NCI-H2107 treated with DMSO at 0.1 percent for 48 hours (cell line): ENCODE measurements at regions not wholly inside any gene's neighbourhood (a gene's known extent, or its start where the extent isn't known, plus 50 kb on each side); places are given as distances from the start of the nearest gene placed in this dataset.

Experiments used
- DNase-seq: peaks from one replicate; lab custom pipeline; 2025; ENCODE audit not compliant: unreplicated experiment; lab: John Stamatoyannopoulos, UW

DNA sequence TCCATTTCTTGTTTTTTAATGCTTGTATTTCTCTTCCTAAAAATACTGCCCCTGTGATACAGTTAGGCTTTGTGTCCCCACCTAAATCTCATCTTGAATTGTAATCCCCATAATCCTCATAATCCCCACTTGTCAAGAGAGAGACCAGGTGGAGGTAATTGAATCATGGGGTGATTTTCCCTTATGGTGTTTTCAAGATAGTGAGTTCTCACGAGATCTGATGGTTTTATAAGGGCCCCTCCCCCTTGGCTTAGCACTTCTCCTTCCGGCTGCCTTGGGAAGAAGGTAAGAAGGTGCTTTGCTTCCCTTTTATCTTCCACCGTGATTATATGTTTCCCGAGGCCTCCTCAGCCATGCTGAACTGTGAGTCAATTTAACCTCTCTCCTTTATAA lies 227.4 kb downstream of the MAN2A1 start:
- no peak for DNase-seq

DNA sequence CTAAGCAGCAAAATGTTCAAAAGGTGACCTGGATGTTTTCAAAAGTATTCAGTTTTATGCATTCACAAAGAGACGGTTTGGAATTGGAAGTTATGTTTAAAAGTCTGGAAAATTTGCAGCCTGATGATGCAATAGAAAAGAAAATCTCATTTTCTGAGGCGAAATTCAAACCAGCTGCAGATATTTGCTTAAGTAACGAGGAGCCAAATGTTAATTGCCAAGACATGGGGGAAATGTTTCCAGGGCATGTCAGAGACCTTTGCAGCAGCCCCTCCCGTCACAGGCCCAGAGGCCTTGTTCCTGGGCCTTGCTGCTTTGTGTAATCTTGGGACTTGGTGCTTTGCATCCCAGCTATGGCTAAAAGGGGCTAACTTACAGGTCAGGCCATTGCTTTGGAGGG lies 228.2 kb downstream of the MAN2A1 start:
- DNase-seq = no peak

DNA sequence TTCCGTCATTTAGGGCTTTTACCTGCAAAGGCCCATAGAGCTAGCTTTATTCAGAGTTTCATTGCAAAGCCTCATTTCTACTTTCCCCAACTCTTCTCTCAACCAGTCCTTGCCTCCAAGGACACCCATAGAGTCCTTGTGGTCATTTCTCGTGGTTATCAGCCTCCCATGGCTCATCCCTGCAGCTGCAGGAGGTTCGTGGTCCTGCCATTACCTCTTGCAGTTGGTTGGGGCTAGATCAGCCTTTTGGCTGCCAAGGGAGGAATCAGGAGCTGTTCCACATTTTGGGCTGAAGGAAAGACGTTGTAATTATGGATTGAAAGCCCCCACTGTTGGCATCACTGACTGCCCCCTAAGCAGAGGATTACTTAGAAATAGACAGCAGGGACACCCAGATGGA lies 231.0 kb downstream of the MAN2A1 start:
- no peak for DNase-seq

DNA sequence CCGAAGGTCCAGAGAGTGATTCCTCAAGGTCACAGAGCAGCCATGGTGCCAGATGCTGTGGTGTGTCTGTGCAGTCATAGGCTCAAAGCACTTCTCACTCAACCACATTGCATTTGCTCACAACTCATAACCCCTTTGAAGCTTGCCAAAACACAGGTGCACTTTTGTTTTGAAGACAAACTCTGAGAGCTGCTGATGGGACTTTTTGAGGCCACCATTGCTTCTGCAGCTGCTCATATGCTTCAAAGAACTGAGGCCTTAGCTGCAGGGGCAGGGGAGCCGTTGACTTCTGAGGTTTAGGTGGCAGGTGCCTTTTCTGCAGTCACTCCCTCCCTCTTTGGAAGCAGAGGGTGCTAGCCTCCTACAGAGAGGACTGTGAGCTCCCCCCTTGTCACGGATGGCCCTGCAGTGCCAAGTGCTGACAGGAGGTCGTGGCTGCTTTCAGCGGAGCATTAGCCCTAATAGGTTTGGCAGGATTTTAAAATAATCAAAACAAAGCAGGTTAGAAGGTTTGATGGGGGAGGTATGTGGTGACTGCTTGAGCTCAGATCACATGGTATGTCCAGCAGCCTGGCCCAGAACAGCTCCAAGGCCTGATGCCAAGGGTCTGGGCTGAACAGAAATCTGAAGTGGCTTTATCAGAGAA lies 232.1 kb downstream of the MAN2A1 start:
- peak; percentile 65 for DNase-seq

DNA sequence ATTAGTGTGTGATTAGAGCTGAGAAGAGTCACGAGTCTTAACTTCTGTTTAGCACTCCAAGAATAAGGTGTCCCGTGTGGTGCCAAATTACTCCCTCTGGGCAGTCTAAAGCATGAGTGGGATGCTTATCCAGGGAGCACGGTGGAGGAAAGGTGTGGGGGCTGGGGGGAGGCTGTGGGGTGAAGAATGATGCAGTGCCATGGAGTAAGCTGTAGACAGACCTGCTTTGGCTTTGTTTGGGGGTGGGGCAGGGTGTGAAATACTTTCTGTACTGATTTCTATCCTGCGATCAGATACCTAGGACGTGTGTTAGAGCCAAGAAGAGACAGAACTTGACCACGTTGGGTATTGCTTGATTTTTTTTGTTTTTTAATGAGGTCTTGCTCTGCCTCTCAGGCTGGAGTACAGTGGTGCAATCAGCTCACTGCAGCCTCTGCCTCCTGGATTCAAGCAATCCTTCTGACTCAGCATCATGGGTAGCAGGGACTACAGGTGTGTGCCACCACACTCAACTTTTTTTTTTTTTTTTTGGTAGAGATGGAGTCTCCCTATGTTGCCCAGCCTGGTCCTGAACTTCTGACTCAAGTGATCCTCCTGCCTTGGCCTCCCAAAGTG lies 232.8 kb downstream of the MAN2A1 start:
- DNase-seq = no peak

DNA sequence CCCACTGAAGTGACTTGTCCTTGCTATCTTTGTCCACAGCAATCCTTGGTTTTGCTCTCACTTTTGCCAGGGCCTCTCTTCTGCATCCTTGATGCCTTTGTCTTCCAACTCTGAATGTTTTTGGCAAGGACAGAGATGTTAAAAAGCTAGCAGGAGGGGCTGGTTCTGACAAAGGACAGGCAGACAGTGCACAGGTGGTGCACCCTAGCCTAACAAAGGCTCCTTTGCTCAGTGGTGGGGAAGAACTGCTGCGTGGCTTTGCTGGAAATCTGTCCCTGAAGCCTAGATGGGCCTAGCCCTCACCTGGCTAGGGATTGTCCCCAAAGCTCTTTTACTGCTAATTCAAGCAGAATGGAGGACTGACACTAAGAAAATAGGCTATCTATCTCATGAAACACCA lies 233.5 kb downstream of the MAN2A1 start:
- no peak for DNase-seq

DNA sequence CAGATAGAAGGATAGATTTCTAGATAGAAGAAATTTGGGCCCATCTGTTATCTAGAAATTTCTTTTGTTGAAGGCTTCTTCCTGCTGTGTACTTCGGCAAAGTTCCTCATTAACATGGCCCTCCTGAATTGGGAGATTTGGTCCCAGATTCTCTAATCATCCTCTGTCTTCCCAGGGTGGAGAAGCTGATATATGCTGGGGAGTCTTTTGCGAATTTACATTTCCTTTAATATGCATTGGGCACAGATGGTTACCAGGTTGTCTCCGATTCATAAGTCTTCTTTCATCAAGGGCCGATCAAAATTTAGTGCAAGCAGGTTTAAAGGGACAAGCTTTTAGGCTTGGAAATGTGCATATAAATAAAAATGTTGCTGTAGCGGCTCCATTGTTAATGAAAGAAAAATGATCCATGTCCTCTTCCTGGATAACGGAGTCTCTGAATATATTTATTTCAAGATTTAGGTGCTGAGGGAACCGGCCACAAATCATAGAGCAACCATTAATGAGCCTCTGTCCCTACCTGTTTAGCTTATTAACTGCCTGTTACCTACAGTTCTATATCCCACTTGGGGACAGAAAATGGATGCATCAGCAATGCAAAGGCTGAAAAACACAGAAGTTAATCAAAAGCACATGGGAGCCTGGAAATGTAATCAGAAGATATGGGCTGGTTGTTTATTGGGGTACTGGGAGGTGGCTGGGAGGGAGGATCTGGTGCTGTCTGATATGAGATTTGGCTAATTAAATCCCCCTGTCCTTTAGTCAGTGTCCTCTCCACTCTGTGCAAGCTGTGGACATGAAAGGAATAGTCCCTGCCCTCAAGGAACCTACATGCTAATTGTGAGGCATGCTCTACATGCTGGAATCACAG lies 234.7 kb downstream of the MAN2A1 start:
- no peak for DNase-seq

DNA sequence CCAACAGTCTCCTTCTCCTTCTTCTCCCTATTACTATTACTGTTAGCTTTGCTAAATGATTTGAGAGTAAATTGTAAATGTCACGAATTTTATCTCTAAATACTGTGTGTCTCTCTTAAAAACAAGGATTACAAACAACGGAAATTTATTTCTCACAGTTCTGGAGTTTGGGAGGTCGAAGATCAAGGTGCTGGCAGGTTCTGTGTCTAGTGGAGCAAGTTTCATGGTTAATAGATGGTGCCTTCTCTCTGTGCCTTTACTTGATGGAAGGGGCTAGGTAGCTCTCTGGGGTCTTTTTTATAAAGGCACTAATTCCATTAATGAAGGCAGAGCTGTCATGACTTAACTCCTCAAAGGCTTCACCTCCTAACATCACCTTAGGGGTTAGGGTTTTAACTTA lies 237.9 kb downstream of the MAN2A1 start:
- DNase-seq = no peak

DNA sequence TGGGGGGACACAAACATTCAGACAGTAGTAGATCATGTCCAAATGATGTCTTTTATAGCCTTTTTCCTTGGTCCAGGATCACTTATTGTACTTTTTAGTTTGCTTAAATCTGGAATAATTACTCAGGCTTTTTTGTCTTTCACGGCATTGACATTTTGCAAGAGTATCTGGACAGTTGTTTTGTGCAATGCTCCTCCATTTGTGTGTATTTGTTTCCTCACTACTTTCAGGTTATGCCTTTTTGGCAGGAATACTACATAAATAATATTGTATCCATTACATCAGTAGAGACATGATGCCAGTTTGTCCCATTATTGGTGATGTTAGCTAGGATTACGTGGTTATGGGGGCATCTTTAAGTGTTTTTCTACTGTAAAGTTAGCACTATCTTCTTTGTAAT lies 238.3 kb downstream of the MAN2A1 start:
- DNase-seq = no peak

DNA sequence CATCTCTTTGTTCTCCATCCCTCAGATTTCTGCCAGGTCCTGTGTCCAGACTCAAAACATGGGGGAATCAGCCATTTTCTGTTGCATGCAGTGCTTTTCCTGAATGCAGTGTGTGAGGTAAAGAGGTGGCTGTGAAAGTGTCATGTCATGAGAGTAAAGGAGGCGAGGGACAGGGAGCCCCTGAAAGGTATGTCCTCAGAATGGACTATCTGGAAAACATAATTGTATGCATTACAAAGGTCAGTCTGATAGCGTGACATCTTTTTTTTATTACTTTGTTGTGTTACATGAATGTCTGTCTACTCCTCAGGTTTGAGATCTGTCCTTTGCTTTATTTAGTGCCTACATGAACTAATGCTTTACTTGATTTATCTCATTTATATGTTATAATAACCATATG lies 239.1 kb downstream of the MAN2A1 start:
- no peak for DNase-seq

DNA sequence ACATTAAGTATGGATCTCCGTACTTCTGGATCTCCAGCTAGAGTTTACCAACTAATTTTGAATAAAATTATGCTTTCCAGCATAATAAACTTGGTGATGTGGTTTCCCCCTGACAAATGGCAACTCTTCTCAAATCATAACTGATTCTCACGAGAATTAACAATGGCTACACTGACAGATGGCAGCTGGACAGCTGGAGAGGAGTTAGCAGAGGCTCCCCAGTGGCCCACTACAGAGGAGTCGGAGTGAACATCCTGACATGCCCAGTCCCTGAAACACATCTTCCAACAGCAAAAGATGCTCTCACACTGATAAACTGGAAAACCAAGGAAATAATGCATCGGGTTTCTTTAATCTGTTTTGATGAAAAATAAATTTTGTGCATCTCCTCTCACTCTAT lies 239.6 kb downstream of the MAN2A1 start:
- no peak for DNase-seq

DNA sequence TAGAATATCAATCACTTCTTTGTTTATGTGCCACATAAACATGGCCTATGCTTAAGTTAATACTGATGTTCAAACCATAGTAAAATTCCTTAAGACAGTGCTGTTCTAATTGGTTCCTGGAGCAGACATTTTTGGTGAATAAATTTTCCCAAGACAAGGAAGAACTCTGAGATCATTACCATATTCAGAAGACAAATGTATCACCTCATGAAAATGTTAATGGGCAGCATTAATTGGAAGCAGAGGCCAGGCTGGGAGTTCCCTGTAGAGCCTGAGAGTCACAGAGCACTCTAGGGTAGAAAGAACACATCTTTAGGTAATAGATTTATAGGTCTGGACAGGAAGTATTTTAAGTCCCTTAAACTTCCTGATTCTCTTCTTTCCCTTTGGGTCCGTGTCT lies 240.2 kb downstream of the MAN2A1 start:
- DNase-seq = no peak

DNA sequence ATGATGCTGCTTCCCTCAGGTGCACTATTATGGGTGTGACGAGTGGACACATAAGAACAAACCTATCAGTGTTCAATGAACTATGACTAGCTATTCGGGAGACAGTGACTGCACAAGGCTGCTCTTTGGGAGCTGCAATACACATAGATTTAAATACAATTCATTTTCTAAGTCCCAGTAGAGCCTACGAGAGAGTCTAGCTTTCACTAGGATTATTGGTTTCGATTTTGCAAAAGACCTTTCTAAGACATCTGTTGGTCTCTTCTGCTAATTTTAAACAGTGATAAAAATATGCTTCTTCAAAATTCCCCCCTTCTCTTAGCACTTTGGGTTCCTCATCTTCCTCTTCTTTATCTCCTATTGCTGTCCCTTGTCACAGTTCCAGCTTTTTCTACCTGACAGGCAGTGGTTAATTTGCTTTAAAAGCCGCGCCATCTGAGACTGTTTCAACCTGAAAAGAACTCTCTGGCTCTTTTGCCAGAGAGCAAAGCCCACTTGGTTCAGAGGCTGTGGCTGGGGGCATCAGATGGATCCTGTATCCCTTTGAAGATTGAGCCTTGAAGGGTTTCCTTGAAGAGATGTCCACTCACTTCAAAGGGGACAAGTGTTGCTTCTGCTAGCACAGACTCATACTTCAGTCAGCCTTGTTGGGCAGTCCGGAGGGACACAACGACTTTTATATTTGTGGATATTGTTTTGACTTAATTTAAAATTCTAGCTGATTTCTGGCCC lies 241.5 kb downstream of the MAN2A1 start:
- DNase-seq = no peak

DNA sequence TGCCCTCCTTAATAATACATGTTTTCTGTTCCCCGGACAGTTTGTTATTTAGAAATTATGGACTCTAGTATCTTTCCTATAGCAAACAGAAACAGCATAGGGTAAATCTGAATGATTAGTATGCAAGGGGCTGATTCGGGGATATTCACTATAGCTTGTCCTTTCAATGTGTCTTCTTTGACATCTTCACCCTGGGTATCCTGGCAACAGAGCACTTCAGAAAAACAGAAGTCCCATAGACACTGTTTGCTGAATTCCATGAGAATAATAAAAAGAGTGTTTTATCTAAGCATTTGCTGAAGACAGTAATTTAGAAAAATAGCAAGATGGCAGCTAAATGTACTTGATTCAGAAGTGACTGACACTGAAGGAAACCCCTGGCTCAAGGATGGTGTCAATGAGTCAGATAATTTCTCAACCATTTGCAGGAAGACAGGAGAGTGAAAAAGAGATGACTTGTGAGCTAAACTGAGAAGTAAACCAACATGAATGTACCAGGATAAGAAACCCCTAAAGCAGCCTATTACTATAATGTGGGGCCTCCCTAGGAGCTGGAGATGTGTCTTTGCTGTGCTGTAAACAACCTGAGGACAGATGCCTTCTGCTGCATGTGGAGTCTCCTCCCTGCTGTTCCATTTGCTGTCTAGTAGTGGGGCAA lies 246.2 kb downstream of the MAN2A1 start:
- no peak for DNase-seq

DNA sequence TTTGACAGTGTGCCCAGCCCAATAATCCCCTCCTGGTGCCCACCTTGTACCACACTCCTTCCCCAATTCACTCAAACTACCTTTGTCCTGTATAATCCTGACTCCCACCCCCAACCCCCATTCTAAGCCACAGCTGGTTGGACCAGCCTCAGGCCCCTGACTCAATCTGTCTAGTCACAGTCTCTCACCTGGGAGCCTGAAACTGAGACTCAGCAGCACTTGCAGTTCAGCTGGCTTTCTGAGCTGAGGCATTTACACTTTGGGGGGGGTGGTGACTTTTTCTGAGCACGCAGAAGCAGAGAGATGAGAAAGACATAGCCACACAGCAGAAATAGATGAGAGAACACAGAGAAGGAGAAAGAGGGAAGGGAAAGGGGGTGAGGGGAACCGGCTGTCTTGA lies 247.3 kb downstream of the MAN2A1 start:
- no peak for DNase-seq

DNA sequence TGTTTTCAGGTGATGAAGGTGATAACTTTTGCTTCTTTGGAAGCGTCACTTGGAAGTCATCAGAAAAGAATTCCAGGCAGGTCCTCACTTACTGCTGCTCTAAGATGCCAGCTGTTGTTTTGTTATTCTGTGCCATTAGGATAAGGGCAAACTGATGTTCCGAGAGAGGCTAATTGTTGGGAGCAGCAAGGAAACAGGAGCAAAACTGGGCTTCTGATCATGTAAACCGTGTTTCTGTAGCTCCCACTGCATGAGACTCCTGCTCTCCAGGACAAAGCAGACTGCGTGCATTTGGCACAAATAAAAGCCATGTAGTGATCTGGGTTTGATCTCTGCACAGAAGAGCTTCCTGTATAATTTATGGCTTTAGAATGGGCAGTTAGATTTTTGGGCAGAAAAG lies 248.2 kb downstream of the MAN2A1 start:
- DNase-seq = no peak

DNA sequence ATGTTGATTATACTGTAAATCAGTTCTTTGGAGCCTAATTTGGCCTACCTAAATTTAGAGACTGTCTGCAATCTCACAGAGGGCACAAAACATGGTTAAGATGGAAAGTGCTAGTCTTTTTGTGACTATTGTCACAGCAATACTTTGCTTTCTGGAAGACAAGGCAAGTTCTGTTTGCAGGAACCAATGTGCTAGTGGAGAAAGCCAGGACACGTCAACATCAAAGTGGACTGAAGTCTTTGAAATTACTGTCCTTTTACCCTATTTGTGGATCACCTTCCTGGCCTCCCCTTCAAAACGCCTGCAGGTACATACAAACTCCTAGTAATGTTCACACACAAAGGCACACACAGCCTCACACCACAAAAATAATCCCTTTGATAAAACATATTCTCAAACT lies 248.7 kb downstream of the MAN2A1 start:
- no peak for DNase-seq

DNA sequence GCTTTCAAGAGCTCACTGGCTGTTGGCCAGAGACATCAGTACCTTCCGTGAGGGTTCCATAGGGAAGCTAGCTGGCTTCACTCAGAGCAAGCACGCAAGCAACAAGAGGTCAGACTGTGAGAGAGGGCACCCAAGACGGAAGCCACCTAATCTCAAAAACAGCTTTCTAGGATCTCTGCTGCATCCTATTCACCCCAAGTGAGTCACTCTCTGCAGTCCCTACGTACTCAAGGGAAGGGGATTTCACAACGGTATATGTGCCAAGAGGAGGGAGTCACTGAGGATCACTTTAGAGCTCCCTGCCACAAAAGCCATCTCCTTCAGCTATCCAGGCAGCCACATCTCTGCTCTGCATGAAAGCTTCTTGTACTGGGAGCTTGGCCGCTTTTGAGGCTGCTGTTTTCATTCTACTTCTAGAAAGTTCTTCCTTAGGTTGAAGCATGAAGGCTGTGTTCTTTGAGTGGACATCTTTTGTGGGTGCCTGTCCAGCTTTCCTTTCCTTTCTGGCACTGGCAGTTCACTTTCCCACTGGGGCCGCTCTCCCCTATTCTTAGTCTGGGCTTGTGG lies 249.5 kb downstream of the MAN2A1 start:
- DNase-seq = no peak

DNA sequence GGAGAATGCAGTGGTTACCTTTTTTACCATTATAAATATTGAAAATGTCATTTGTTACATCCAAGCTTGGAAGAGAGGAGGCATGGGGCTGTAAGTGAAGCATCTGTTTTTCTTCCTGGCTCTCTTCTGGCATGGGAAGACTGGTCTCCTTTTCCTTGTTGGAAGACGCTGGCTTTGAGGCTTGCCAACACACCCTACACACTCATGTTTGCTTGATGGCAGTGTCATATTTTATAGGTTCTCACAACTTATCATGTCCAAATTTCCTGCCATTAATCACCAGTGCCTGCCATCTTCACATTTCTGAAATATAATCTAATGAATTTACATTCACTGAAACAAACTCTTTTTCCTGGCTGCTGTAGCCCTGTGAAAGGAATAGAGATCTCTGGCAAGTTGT lies 252.9 kb downstream of the MAN2A1 start:
- DNase-seq = no peak

DNA sequence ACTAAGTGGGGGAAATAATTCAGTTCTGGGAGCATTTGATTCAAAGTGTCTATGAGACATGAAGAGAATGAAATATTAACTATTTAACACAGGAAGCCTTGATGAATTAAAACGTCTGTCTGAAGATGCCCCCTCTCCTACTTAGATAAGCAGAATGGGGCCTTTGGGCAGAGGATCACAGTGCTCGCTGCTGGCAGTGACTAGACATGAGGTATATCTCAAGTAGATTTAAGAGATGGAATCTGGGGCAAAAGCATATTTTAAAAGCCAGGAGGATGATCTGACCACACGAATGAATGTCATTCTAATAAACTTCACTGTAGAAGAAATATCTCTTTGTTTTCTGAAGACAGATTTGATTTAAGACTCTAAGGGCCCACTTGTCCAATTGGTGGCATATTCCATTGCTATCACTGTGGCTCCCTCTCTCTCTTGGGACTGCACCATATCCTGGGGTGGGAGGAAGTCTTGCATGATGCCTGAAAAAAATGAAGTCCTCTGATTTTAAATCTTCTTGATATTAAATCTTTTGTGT lies 254.0 kb downstream of the MAN2A1 start:
- DNase-seq = no peak

DNA sequence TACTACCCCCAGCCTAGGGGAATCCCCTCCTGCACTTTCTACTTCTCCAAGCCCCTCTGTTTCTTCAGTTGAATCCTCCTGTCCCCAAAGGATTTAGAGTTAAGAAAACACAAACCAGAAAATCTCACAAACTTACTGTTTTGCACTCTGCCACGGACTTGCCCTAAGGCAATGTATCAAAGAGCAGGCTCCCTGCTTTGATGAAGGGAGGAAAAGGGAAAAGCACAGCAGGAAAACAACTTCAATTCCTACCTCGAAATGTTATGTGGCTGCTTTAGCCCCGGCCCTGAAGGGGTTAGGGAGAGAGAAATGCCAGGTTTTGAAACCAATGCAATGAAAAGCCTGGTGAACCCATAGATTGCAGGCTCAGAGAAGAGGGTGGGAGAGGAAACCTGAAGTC lies 254.7 kb downstream of the MAN2A1 start:
- no peak for DNase-seq
